SK-N-SH (cell line): ENCODE measurements at regions not wholly inside any gene's neighbourhood (a gene's known extent, or its start where the extent isn't known, plus 50 kb on each side); places are given as distances from the start of the nearest gene placed in this dataset.
"Not testable (repeated sequence)": the region's sequence is repeated elsewhere in the genome, so short reads cannot be mapped to it uniquely, and the experiment has no call there.

Experiments used
- CTCF ChIA-PET: fragments of 300-600, 350-600 bp; formaldehyde crosslinking; extraction: SDS; loops from one replicate; lab custom pipeline; 2021; lab: Yijun Ruan, JAX
- POLR2A ChIA-PET: fragments of 350-600 bp; sonication (Branson Sonifier 250); formaldehyde crosslinking; extraction: SDS; loops from one replicate; lab custom pipeline; 2020; ENCODE audit warnings: antibody characterized with exemption, inconsistent platforms; lab: Yijun Ruan, JAX
- DNase-seq: peaks from one replicate; pipeline ENCODE4 v3.0.0; 2012
- H2AFZ ChIP-seq: fragments of 200-600 bp; sonication (generic); 2 replicates; pipeline ENCODE4 v1.8.1; 2016; ENCODE audit warnings: antibody characterized with exemption, mild to moderate bottlenecking, low read depth
- H3F3A ChIP-seq: fragments of 200-600 bp; sonication (generic); replicated peaks from 2 replicates; pipeline ENCODE3; 2016; ENCODE audit warnings: antibody characterized with exemption, mild to moderate bottlenecking; ENCODE audit not compliant: insufficient read depth
- H3K27ac ChIP-seq, 2 experiments: fragments of 200-500 bp in 1 of 2; fragments of 200-600 bp in 1 of 2; sonication (Bioruptor generic) in 1 of 2; sonication (generic), shearing (Covaris generic) in 1 of 2; 2 replicates each; pipeline versions ENCODE4 v1.5.1 to v1.6.1; 2014 to 2016; ENCODE audit warnings: low read depth in 2 of 2, inconsistent platforms in 1 of 2, low read length in 1 of 2, mild to moderate bottlenecking in 1 of 2, mixed read lengths in 1 of 2
- H3K27me3 ChIP-seq: fragments of 200-600 bp; sonication (generic), shearing (Covaris generic); 2 replicates; pipeline ENCODE4 v1.6.1; 2016; ENCODE audit warnings: mixed run types; ENCODE audit not compliant: insufficient read depth
- H3K36me3 ChIP-seq, 2 experiments: fragments of 200-500 bp in 1 of 2; fragments of 200-600 bp in 1 of 2; sonication (Bioruptor generic) in 1 of 2; sonication (generic) in 1 of 2; replicated peaks in 1 of 2; 2 replicates each; pipeline versions ENCODE3 to v1.5.1; 2014 to 2016; ENCODE audit warnings: low read length in 1 of 2, mild to moderate bottlenecking in 1 of 2; ENCODE audit not compliant: insufficient read depth in 2 of 2, control insufficient read depth in 1 of 2
- H3K4me1 ChIP-seq, 2 experiments: fragments of 200-500 bp in 1 of 2; fragments of 200-600 bp in 1 of 2; sonication (Bioruptor generic) in 1 of 2; sonication (generic), shearing (Covaris generic) in 1 of 2; 2 replicates each; pipeline versions ENCODE4 v1.5.1 to v1.6.1; 2014 to 2016; ENCODE audit warnings: low read depth in 1 of 2, low read length in 1 of 2, mixed run types in 1 of 2; ENCODE audit not compliant: insufficient read depth in 2 of 2, control insufficient read depth in 1 of 2
- H3K4me2 ChIP-seq: fragments of 200-600 bp; sonication (generic), shearing (Covaris generic); 2 replicates; pipeline ENCODE4 v1.6.1; 2017; ENCODE audit warnings: mixed run types
- H3K4me3 ChIP-seq, 2 experiments: fragments of 200-500 bp in 1 of 2; fragments of 200-600 bp in 1 of 2; sonication (Bioruptor generic) in 1 of 2; sonication (generic), shearing (Covaris generic) in 1 of 2; 2 replicates each; pipeline versions ENCODE4 v1.5.1 to v1.8.1; 2014 to 2016; ENCODE audit warnings: low read depth in 2 of 2, inconsistent platforms in 1 of 2, low read length in 1 of 2, mild to moderate bottlenecking in 1 of 2, mixed read lengths in 1 of 2, moderate library complexity in 1 of 2
- H3K79me2 ChIP-seq: fragments of 200-600 bp; sonication (generic); 2 replicates; pipeline ENCODE4 v1.8.1; 2017; ENCODE audit warnings: mild to moderate bottlenecking; ENCODE audit not compliant: insufficient read depth
- H3K9ac ChIP-seq: fragments of 200-600 bp; sonication (generic); 2 replicates; pipeline ENCODE4 v1.6.1; 2017; ENCODE audit warnings: mixed run types
- H3K9me2 ChIP-seq: fragments of 200-600 bp; sonication (generic); 2 replicates; pipeline ENCODE4 v1.6.1; 2017; ENCODE audit warnings: mixed run types
- H3K9me3 ChIP-seq: fragments of 200-600 bp; sonication (generic); 2 replicates; pipeline ENCODE4 v1.6.1; 2017; ENCODE audit warnings: mixed run types, mild to moderate bottlenecking, moderate library complexity
- H4K20me1 ChIP-seq: fragments of 200-600 bp; sonication (generic); 2 replicates; pipeline ENCODE4 v1.6.1; 2017; ENCODE audit warnings: mild to moderate bottlenecking, mixed run types; ENCODE audit not compliant: insufficient read depth
- CHD2 ChIP-seq: fragments of 150-350 bp; IDR thresholded peaks from 2 replicates; pipeline ENCODE4 v1.6.1; 2018; ENCODE audit warnings: low read length; ENCODE audit not compliant: partially characterized antibody
- MXI1 ChIP-seq: IDR thresholded peaks from 2 replicates; pipeline ENCODE4 v1.6.1; 2012; ENCODE audit warnings: mild to moderate bottlenecking, low read depth, low read length, improper control_type of control experiment
- POLR2AphosphoS5 ChIP-seq: IDR thresholded peaks from 2 replicates; pipeline ENCODE4 v1.6.1; 2012; ENCODE audit warnings: low read depth, low read length
- WGBS: methylation state at CpG from one replicate; pipeline ENCODE4 v1.1.6; 2017; ENCODE audit warnings: low lambda C conversion rate; 5-methylcytosine and 5-hydroxymethylcytosine counted together
- TF ChIP-seq, protein P1 (sequence below): IDR thresholded peaks from 2 replicates; pipeline ENCODE4 v1.4.0; 2012; ENCODE audit warnings: low read depth
- TF ChIP-seq, protein P2 (sequence below): IDR thresholded peaks from 2 replicates; pipeline ENCODE4 v1.4.0; 2012; ENCODE audit warnings: low read depth, borderline replicate concordance

DNA sequence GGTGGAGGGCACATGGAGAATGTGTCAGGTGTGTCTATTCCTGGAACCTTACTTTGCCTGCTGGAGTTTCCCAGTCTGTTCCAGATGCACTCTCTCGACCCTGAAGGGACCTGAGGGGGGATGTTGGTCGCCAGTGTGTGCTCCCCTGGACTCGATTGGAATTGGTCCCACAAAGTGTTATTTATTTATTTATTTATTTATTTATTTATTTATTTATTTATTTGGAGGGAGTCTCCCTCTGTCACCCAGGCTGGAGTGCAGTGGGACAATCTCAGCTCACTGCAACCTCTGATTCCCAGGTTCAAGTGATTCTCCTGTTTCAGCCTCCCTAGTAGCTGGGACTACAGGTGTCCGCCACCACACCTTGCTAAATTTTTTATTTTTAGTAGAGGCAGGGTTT lies 329.1 kb upstream of the ZNF337 start:
- H3K27me3 ChIP-seq, H3K9ac ChIP-seq, H3K79me2 ChIP-seq, H3K4me2 ChIP-seq, H2AFZ ChIP-seq, H3K36me3 ChIP-seq, H3K9me3 ChIP-seq, H4K20me1 ChIP-seq, H3F3A ChIP-seq, H3K4me3 ChIP-seq, CTCF ChIA-PET, H3K27ac ChIP-seq, DNase-seq, H3K9me2 ChIP-seq, H3K4me1 ChIP-seq, POLR2A ChIA-PET: not testable (repeated sequence)
- WGBS, result 65% methylated on average over 2 of the region's 4 CpGs

DNA sequence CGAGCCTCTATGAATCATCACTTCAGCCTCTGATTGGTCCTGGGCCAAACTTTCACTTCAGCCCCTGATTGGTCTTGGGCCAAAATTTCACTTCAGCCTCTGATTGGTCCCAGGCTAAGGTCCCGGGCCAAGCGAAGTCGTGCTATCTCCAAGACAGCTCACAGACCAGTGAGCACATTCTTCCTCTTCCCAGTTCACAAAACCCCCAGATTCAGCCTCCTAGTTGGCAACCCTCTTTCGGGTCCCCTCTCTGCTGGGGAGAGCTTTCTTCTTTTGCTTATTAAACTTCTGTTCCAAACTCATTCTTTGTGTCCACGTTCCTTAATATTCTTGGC lies 314.3 kb upstream of the ZNF337 start:
- H3K36me3 ChIP-seq, H2AFZ ChIP-seq, H3K4me1 ChIP-seq, POLR2A ChIA-PET, H3K9ac ChIP-seq, H3K27ac ChIP-seq, DNase-seq, H3K27me3 ChIP-seq, H3K9me2 ChIP-seq, H3K9me3 ChIP-seq, H4K20me1 ChIP-seq, H3K79me2 ChIP-seq, CTCF ChIA-PET, H3K4me2 ChIP-seq: not testable (repeated sequence)
- peak overlapping the region in 1 of 2 experiments; percentile 80; a peak in 1 of 4 replicates for H3K4me3 ChIP-seq
- H3F3A ChIP-seq, result peaks cover 10% of the 10 kb centered on the region
- no CpG with 5 or more reads among the region's 6 CpGs for WGBS

DNA sequence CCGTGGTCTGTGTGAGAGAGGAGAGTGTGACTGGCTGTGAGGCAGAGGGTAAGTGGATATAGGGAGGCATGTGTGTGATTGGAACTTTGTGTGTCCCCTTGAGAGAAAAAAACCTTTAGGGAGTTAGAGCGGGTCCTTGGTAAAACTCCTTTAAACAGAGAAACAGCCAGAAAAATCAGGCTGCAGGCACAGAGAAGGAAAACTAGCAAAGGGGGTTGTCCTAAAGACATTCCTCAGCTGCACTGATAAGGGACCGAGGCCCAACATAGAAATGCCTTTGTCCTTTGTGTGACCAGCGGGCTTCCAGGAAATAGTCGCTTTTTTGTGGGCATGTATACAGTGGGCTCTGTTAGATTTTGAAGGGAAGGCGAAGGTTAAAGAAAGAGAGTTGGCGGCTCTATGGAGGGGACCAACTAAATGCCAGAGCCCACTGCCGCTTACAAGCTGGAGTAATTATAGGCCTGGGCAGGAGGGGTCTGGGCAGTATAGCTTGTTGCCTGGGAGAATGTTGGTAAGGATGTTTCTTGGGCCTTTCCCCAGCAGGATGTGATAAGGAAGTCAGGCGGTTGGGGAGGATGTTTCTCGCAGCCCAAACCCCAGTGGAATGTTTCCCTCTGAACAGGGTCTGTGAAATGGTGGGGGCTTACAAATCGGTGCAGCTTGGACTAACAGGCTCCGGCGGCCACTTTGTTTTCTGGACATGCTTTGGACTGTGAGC lies 313.7 kb upstream of the ZNF337 start:
- H3K36me3 ChIP-seq, POLR2A ChIA-PET, H3K9me2 ChIP-seq, CTCF ChIA-PET, H3K9me3 ChIP-seq, H4K20me1 ChIP-seq, DNase-seq, H3K27me3 ChIP-seq, H3K79me2 ChIP-seq, H3K4me1 ChIP-seq: not testable (repeated sequence)
- peak overlapping the region; percentile 70 to 80 for H3K4me3 ChIP-seq
- peak overlapping the region; percentile 78 to 87 for H3K27ac ChIP-seq
- peak overlapping the region; percentile 96 for H3K4me2 ChIP-seq
- WGBS, result under 1% methylated on average over 8 of the region's 13 CpGs
- H3F3A ChIP-seq, result peaks cover 10% of the 10 kb centered on the region
- H2AFZ ChIP-seq, result peak overlapping the region; percentile 97
- H3K9ac ChIP-seq, result peak overlapping the region; percentile 72

DNA sequence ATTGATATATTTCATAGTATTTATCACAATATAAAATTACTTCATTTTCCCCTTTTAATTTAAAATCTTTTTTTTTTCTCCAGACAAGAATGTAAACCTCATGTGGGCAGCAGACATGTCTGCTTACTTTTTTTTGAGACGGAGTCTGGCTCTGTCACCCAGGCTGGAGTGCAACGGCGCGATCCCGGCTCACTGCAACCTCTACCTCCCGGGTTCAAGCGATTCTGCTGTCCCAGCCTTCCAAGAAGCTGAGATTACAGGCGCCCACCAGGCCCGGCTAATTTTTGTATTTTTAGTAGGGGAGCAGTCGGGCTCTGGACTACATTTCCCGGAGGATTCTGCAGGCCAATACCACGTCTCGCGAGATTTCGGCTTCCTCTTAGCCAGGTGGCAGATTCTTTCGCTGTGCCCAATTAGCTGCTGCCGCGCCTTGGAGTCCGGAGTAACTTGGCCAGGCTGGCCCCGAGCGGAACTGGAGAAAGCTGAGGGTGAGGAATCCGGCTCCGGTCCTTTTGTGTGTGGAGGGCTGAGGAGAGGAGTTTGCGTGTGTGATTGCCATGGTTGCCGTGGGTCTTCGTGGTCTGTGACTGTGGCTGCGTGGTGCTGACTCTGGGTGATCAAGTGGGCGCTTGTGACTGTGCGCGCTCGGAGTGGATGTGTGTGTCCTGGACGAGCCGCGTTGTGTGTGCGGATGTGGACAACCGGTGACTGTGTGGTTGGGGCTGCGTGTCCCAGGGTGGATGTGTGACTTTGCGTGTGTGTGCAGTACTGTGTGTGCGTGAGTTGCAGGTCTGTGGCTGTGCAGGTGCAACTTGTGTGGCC lies 313.0 kb upstream of the ZNF337 start:
- H4K20me1 ChIP-seq, H3K9me3 ChIP-seq, H3K9me2 ChIP-seq, H3K79me2 ChIP-seq, H3K4me1 ChIP-seq, H3K27me3 ChIP-seq, CTCF ChIA-PET, POLR2A ChIA-PET, H3K36me3 ChIP-seq: not testable (repeated sequence)
- H3F3A ChIP-seq, result peaks cover 10% of the 10 kb centered on the region
- peak overlapping the region; percentile 72 for H3K9ac ChIP-seq
- H2AFZ ChIP-seq, result peak overlapping the region; percentile 97
- 4% methylated on average over 34 of the region's 39 CpGs for WGBS
- peak overlapping the region; percentile 96 for H3K4me2 ChIP-seq
- peak overlapping the region; percentile 70 to 80 for H3K4me3 ChIP-seq
- H3K27ac ChIP-seq, result peak overlapping the region; percentile 78 to 87
- DNase-seq, result peak; percentile 47
- TF ChIP-seq, protein P1, sequence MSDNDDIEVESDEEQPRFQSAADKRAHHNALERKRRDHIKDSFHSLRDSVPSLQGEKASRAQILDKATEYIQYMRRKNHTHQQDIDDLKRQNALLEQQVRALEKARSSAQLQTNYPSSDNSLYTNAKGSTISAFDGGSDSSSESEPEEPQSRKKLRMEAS, result 0 out of 2 replicates have a peak, but pooled peaks have one; percentile 32
- TF ChIP-seq, protein P2, sequence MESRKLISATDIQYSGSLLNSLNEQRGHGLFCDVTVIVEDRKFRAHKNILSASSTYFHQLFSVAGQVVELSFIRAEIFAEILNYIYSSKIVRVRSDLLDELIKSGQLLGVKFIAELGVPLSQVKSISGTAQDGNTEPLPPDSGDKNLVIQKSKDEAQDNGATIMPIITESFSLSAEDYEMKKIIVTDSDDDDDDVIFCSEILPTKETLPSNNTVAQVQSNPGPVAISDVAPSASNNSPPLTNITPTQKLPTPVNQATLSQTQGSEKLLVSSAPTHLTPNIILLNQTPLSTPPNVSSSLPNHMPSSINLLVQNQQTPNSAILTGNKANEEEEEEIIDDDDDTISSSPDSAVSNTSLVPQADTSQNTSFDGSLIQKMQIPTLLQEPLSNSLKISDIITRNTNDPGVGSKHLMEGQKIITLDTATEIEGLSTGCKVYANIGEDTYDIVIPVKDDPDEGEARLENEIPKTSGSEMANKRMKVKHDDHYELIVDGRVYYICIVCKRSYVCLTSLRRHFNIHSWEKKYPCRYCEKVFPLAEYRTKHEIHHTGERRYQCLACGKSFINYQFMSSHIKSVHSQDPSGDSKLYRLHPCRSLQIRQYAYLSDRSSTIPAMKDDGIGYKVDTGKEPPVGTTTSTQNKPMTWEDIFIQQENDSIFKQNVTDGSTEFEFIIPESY, result peak; percentile 95
- TF ChIP-seq POLR2AphosphoS5, result peak; percentile 47; the same call in 1 of the 2 replicates
- TF ChIP-seq CHD2, result peak; percentile 98
- peak; percentile 57; the same call in 1 of the 2 replicates for TF ChIP-seq MXI1

DNA sequence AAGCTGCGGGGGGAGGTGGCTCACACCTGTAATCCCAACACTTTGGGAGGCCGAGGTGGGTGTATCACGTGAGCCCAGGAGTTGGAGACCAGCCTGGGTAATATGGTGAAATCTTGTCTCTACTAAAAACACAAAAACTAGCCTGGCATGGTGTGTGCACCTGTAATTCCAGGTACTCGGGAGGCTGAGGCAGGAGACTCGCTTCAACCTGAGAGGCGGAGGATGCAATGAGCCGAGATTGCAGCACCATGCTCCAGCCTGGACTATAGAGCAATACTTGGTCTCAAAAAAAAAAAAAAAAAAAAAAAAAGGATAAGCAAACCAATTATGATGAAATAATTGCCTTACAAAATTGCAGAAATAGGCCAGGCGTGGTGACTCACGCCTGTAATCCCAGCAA lies 311.4 kb upstream of the ZNF337 start:
- H3K27ac ChIP-seq, H3K9me2 ChIP-seq, H3K4me3 ChIP-seq, POLR2A ChIA-PET, H3K9me3 ChIP-seq, DNase-seq, H3K4me1 ChIP-seq, H3K4me2 ChIP-seq, H3K9ac ChIP-seq, H3K36me3 ChIP-seq, CTCF ChIA-PET, H2AFZ ChIP-seq, H4K20me1 ChIP-seq, H3K79me2 ChIP-seq, H3K27me3 ChIP-seq: not testable (repeated sequence)
- WGBS, result 81% methylated on average over 9 of the region's 9 CpGs
- H3F3A ChIP-seq, result peaks cover 10% of the 10 kb centered on the region
